ENCODE measurements at regions not wholly inside any gene's neighbourhood (a gene's known extent, or its start where the extent isn't known, plus 50 kb on each side); places are given as distances from the start of the nearest gene placed in this dataset.

DNA sequence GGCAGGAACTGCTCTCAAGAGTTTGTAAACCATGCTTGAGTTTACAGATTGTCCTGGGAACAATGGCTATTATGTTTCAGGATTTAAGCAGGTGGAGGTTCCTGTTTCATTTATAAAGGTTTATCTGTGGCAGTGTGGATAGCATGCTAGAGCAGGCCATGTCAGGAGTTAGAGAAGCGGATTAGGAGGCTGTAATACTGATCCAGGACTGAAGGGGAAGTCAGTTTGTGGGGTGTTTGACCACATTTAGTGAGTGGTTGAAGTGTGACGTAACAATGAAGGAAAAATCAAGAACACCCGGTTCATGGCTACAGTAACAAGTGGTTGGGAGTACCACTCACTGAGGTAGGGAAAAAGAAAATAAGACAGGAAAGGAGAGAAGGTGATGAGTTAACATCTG, 299.0 kb downstream of the TLR4 start:
- Histone ChIP-seq H3K4me3 (ENCODE audit: low read length in 2 of 2) (no peak overlapping the region), H3K36me3 (ENCODE audit: insufficient read depth, low read length) (no peaks in the 10 kb centered on the region), H3K4me1 (ENCODE audit: insufficient read depth, low read length) (no peaks in the 10 kb centered on the region), H3K27me3 (ENCODE audit: insufficient read depth, low read length) (no peaks in the 10 kb centered on the region), H3K27ac (ENCODE audit: low read depth, low read length) (no peak overlapping the region), H3K9me3 (ENCODE audit: control insufficient read depth in 1 of 2, low read length in 2 of 2) (no peaks in the 10 kb centered on the region)
- no peak for DNase-seq
- Mint-ChIP-seq H3K36me3 (no peaks in the 10 kb centered on the region), H3K4me1 (no peaks in the 10 kb centered on the region), H3K9me3 (peaks cover 0 to 8% (median 2%) of the 10 kb centered on the region in 8 donors), H3K4me3 (no peak overlapping the region), H3K27me3 (peaks cover 0 to 2% of the 10 kb centered on the region in 2 donors), H3K27ac (no peak overlapping the region)
- intact Hi-C loops (cut with micrococcal nuclease) = no loop called here
- ChIA-PET CTCF (ENCODE audit: partially characterized antibody) (no interaction called here), POLR2A (ENCODE audit: partially characterized antibody) (no interaction called here)

- Histone ChIP-seq H3K27ac (ENCODE audit: low read depth, low read length) (no peak overlapping the region), H3K4me1 (ENCODE audit: insufficient read depth, low read length) (no peaks in the 10 kb centered on the region), H3K36me3 (ENCODE audit: insufficient read depth, low read length) (no peaks in the 10 kb centered on the region), H3K4me3 (ENCODE audit: low read length in 2 of 2) (no peak overlapping the region), H3K27me3 (ENCODE audit: insufficient read depth, low read length) (no peaks in the 10 kb centered on the region), H3K9me3 (ENCODE audit: control insufficient read depth in 1 of 2, low read length in 2 of 2) (no peaks in the 10 kb centered on the region)
- ChIA-PET CTCF (ENCODE audit: partially characterized antibody) (no interaction called here), POLR2A (ENCODE audit: partially characterized antibody) (no interaction called here)
- Mint-ChIP-seq H3K9me3 (peaks cover 0 to 9% (median under 1%) of the 10 kb centered on the region in 8 donors), H3K27ac (no peak overlapping the region), H3K36me3 (no peaks in the 10 kb centered on the region), H3K27me3 (peaks cover 0 to 2% of the 10 kb centered on the region in 2 donors), H3K4me1 (no peaks in the 10 kb centered on the region), H3K4me3 (no peak overlapping the region)
- intact Hi-C loops (cut with micrococcal nuclease) = no loop called here
- no peak for DNase-seq
These were observed 304.0 kb downstream of the TLR4 start for GRCh38 chr9:118008246-118008645.

GRCh38 chr9:118009614-118010013, 305.4 kb downstream of the TLR4 start:
- Mint-ChIP-seq H3K36me3 (no peaks in the 10 kb centered on the region), H3K9me3 (peaks cover 0 to 9% (median 1%) of the 10 kb centered on the region in 8 donors), H3K27ac (no peak overlapping the region), H3K4me1 (no peaks in the 10 kb centered on the region), H3K27me3 (peaks cover 0 to 2% of the 10 kb centered on the region in 2 donors), H3K4me3 (no peak overlapping the region)
- H3K9me3 ChIP-seq (ENCODE audit: control insufficient read depth in 1 of 2, low read length in 2 of 2) = no peaks in the 10 kb centered on the region
- no peak overlapping the region for H3K4me3 ChIP-seq (ENCODE audit: low read length in 2 of 2)
- no peaks in the 10 kb centered on the region for H3K4me1 ChIP-seq (ENCODE audit: insufficient read depth, low read length)
- intact Hi-C loops (cut with micrococcal nuclease) = no loop called here
- no peak for DNase-seq
- no peaks in the 10 kb centered on the region for H3K36me3 ChIP-seq (ENCODE audit: insufficient read depth, low read length)
- no peak overlapping the region for H3K27ac ChIP-seq (ENCODE audit: low read depth, low read length)
- H3K27me3 ChIP-seq (ENCODE audit: insufficient read depth, low read length) = no peaks in the 10 kb centered on the region
- POLR2A ChIA-PET (ENCODE audit: partially characterized antibody) = no interaction called here
- CTCF ChIA-PET (ENCODE audit: partially characterized antibody) = no interaction called here

DNA sequence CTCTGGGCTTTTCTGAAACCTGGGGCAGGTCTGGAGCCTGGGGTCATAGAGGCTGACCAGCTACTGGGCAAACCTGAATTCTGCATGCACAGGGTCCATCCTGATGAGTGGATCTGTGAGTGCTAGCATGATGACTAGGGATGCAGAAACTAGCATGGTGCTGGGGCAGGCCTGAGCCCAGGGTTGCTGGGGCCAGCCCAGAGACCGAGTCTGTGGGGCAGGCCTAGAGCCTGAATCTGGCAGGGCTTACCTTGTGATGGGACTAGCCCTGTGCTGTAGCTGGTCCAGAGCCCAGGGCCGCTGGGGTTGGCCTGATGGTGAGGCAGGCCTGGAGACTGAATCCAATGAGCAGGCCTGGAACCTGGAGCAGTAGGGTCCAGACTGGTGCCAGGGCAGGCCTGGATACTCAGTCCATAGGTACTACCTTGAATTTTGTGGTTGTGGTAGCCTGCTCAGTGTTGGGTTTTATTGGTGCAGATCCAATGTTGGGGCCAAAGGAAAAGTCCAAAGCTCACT, 313.5 kb downstream of the TLR4 start:
- intact Hi-C loops (cut with micrococcal nuclease) = no loop called here
- no peak overlapping the region for H3K4me3 Mint-ChIP-seq
- H3K9me3 ChIP-seq (ENCODE audit: control insufficient read depth in 1 of 2, low read length in 2 of 2) = no peaks in the 10 kb centered on the region

DNA sequence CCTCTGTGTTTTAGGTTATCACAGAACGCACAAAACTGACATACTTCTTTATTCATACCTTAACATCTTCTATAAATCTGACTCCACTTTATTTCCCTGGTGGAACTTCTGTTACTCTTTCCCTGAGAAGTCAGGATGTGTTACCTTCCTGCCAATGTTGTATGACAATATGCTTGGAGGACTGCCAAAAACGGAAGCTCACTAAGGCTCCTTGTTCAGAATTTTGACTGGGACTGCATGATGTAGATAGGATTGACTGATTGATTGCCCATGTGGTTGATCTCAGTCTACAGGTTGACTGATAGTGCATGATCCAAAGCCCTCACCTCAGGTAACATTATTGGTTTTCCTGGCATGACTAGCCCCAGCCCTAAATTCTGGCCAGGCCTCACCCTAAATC, 319.4 kb downstream of the TLR4 start:
- H3K9me3 ChIP-seq (ENCODE audit: control insufficient read depth in 1 of 2, low read length in 2 of 2) = no peaks in the 10 kb centered on the region
- DNase-seq = no peak
- Mint-ChIP-seq H3K27me3 (no peaks in the 10 kb centered on the region), H3K36me3 (no peaks in the 10 kb centered on the region), H3K27ac (no peak overlapping the region), H3K9me3 (peaks cover 0 to 9% (median 2%) of the 10 kb centered on the region in 8 donors), H3K4me1 (no peaks in the 10 kb centered on the region), H3K4me3 (no peak overlapping the region)
- ChIA-PET CTCF (ENCODE audit: partially characterized antibody) (no interaction called here), POLR2A (ENCODE audit: partially characterized antibody) (no interaction called here)
- no peaks in the 10 kb centered on the region for H3K4me1 ChIP-seq (ENCODE audit: insufficient read depth, low read length)
- H3K27me3 ChIP-seq (ENCODE audit: insufficient read depth, low read length) = no peaks in the 10 kb centered on the region
- no peak overlapping the region for H3K27ac ChIP-seq (ENCODE audit: low read depth, low read length)
- no peak overlapping the region for H3K4me3 ChIP-seq (ENCODE audit: low read length in 2 of 2)
- no peaks in the 10 kb centered on the region for H3K36me3 ChIP-seq (ENCODE audit: insufficient read depth, low read length)
- intact Hi-C loops (cut with micrococcal nuclease) = no loop called here

More for the DNA sequence above, 313.5 kb downstream of the TLR4 start:
- Mint-ChIP-seq H3K27ac (no peak overlapping the region), H3K27me3 (no peaks in the 10 kb centered on the region), H3K36me3 (no peaks in the 10 kb centered on the region), H3K9me3 (peaks cover 0 to 18% (median 8%) of the 10 kb centered on the region in 8 donors), H3K4me1 (no peaks in the 10 kb centered on the region)
- no peak for DNase-seq
- POLR2A ChIA-PET (ENCODE audit: partially characterized antibody) = interaction anchor here (0.6 kb wide), 1 partner anchor 47 kb away, joined by 3 read pairs; no protein-coding TSS in a partner anchor
- H3K36me3 ChIP-seq (ENCODE audit: insufficient read depth, low read length) = no peaks in the 10 kb centered on the region
- no peaks in the 10 kb centered on the region for H3K4me1 ChIP-seq (ENCODE audit: insufficient read depth, low read length)
- no peaks in the 10 kb centered on the region for H3K27me3 ChIP-seq (ENCODE audit: insufficient read depth, low read length)
- no peak overlapping the region for H3K27ac ChIP-seq (ENCODE audit: low read depth, low read length)
- CTCF ChIA-PET (ENCODE audit: partially characterized antibody) = no interaction called here
- no peak overlapping the region for H3K4me3 ChIP-seq (ENCODE audit: low read length in 2 of 2)

DNA sequence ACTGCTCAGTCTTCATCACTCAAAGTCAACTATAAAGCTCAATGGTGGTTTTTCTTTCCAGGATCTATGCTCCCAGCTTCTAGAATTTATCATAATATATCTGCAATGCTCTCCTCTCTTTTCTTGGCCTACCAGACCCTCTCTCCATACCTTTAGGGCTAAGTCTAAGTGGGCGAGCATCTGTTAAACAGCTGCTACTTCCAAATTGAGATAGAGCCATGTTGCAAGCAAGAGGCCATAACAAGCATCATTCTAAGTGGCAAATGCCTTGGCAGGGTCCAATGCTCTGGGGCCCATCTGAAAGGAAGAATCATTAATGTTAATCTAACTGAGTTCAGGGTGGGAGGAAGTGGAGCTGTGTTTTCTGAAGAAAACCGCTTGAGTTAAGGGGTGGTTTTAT, 324.0 kb downstream of the TLR4 start:
- Histone ChIP-seq H3K4me1 (ENCODE audit: insufficient read depth, low read length) (no peaks in the 10 kb centered on the region), H3K27ac (ENCODE audit: low read depth, low read length) (no peak overlapping the region), H3K4me3 (ENCODE audit: low read length in 2 of 2) (no peak overlapping the region), H3K27me3 (ENCODE audit: insufficient read depth, low read length) (no peaks in the 10 kb centered on the region), H3K9me3 (ENCODE audit: control insufficient read depth in 1 of 2, low read length in 2 of 2) (no peaks in the 10 kb centered on the region), H3K36me3 (ENCODE audit: insufficient read depth, low read length) (no peaks in the 10 kb centered on the region)
- intact Hi-C loops (cut with micrococcal nuclease) = no loop called here
- H3K27me3 Mint-ChIP-seq = no peaks in the 10 kb centered on the region
- ChIA-PET POLR2A (ENCODE audit: partially characterized antibody) (no interaction called here), CTCF (ENCODE audit: partially characterized antibody) (no interaction called here)
- no peaks in the 10 kb centered on the region for H3K4me1 Mint-ChIP-seq
- H3K9me3 Mint-ChIP-seq = peaks cover 0 to 13% (median 2%) of the 10 kb centered on the region in 8 donors
- no peak for DNase-seq
- H3K27ac Mint-ChIP-seq = no peak overlapping the region
- no peaks in the 10 kb centered on the region for H3K36me3 Mint-ChIP-seq
- H3K4me3 Mint-ChIP-seq = no peak overlapping the region

DNA sequence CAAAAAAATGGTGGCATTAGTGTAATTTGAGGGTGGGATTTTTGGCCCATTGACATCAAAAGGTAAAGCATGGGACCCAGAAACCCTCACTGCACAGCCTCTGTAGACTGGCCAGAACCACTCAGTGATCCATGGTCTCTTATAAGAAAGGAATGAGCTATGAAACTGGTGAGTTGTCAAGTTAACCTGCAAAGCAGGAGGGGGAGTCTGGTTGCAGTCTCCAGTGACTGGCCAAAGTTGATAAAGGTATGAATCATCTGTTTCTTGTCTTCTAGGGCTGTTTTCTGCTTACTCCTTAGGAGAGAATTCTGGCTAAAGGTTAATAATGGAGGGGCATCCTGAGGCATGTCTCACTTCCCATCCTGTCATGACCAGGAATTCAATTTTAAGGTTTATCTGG, 325.2 kb downstream of the TLR4 start:
- no peaks in the 10 kb centered on the region for H3K36me3 ChIP-seq (ENCODE audit: insufficient read depth, low read length)
- H3K4me1 ChIP-seq (ENCODE audit: insufficient read depth, low read length) = no peaks in the 10 kb centered on the region
- intact Hi-C loops (cut with micrococcal nuclease) = no loop called here
- H3K4me1 Mint-ChIP-seq = no peaks in the 10 kb centered on the region
- no peaks in the 10 kb centered on the region for H3K9me3 ChIP-seq (ENCODE audit: control insufficient read depth in 1 of 2, low read length in 2 of 2)
- no peaks in the 10 kb centered on the region for H3K27me3 ChIP-seq (ENCODE audit: insufficient read depth, low read length)
- H3K36me3 Mint-ChIP-seq = no peaks in the 10 kb centered on the region
- H3K4me3 ChIP-seq (ENCODE audit: low read length in 2 of 2) = no peak overlapping the region
- peaks cover 0 to 16% (median 2%) of the 10 kb centered on the region in 8 donors for H3K9me3 Mint-ChIP-seq
- H3K4me3 Mint-ChIP-seq = no peak overlapping the region
- no peak overlapping the region for H3K27ac ChIP-seq (ENCODE audit: low read depth, low read length)
- no peak overlapping the region for H3K27ac Mint-ChIP-seq
- peaks cover 0 to 3% of the 10 kb centered on the region in 2 donors for H3K27me3 Mint-ChIP-seq
- no peak for DNase-seq
- POLR2A ChIA-PET (ENCODE audit: partially characterized antibody) = no interaction called here
- CTCF ChIA-PET (ENCODE audit: partially characterized antibody) = no interaction called here

DNA sequence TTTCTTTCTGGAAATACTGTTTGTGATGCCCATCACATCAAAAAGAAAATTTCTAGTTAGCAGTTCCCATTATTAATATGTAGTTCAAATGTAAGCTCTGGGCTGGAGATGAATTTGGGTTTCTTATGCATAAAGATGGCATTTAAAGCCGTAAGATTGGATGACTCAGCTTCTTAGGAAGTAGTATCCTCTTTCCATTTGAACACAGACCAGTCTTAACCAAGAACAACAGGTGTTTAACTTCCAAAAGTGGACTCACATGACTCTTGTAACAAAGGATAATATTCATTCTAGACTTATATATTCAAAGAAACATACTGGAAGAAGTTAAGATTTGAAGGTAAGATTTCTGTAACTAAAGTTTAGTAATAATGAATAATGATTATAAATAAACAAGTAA, 330.5 kb downstream of the TLR4 start:
- Mint-ChIP-seq H3K27me3 (peaks cover 2 to 3% of the 10 kb centered on the region in 2 donors), H3K4me1 (no peaks in the 10 kb centered on the region), H3K4me3 (no peak overlapping the region), H3K36me3 (no peaks in the 10 kb centered on the region), H3K27ac (no peak overlapping the region), H3K9me3 (peaks cover 0 to 12% (median 3%) of the 10 kb centered on the region in 8 donors)
- intact Hi-C loops (cut with micrococcal nuclease) = no loop called here
- no peaks in the 10 kb centered on the region for H3K36me3 ChIP-seq (ENCODE audit: insufficient read depth, low read length)
- ChIA-PET CTCF (ENCODE audit: partially characterized antibody) (no interaction called here), POLR2A (ENCODE audit: partially characterized antibody) (no interaction called here)
- H3K27ac ChIP-seq (ENCODE audit: low read depth, low read length) = no peak overlapping the region
- no peak for DNase-seq
- no peaks in the 10 kb centered on the region for H3K9me3 ChIP-seq (ENCODE audit: control insufficient read depth in 1 of 2, low read length in 2 of 2)
- H3K4me3 ChIP-seq (ENCODE audit: low read length in 2 of 2) = no peak overlapping the region
- no peaks in the 10 kb centered on the region for H3K4me1 ChIP-seq (ENCODE audit: insufficient read depth, low read length)
- H3K27me3 ChIP-seq (ENCODE audit: insufficient read depth, low read length) = no peaks in the 10 kb centered on the region

Measured in CD4-positive, alpha-beta memory T cell (primary cell).